ENCODE measurements at regions not wholly inside any gene's neighbourhood (a gene's known extent, or its start where the extent isn't known, plus 50 kb on each side); places are given as distances from the start of the nearest gene placed in this dataset.

- TF ChIP-seq EZH2 (IDR thresholded peaks at IDR 0.05; ENCODE audit: borderline replicate concordance, insufficient read depth, low read depth, low read length, poor library complexity, severe bottlenecking) = no peak
- TF ChIP-seq CTCF (IDR thresholded peaks at IDR 0.05) = no peak
Measured at GRCh38 chr2:163469561-163469962, 266.2 kb downstream of the FIGN start.
